HEK293 (cell line): ENCODE measurements at regions not wholly inside any gene's neighbourhood (a gene's known extent, or its start where the extent isn't known, plus 50 kb on each side); places are given as distances from the start of the nearest gene placed in this dataset.

Source experiments
- REST ChIP-seq: fragments of 450-650 bp; formaldehyde crosslinking; IDR thresholded peaks from 2 replicates; pipeline ENCODE4 v1.5.1; 2016; ENCODE audit warnings: missing biosample characterization, missing genetic modification characterization
- ZNF19 ChIP-seq: fragments of 450-650 bp; formaldehyde crosslinking; IDR thresholded peaks from 2 replicates; pipeline ENCODE4; 2016; ENCODE audit warnings: missing biosample characterization, missing genetic modification characterization, low read depth
- ZNF623 ChIP-seq: fragments of 450-650 bp; formaldehyde crosslinking; IDR thresholded peaks from 2 replicates; pipeline ENCODE4 v1.5.1; 2016; ENCODE audit warnings: missing biosample characterization, missing genetic modification characterization
- ZNF707 ChIP-seq: fragments of 450-650 bp; formaldehyde crosslinking; IDR thresholded peaks from 2 replicates; pipeline ENCODE4 v1.5.1; 2016; ENCODE audit warnings: missing biosample characterization, missing genetic modification characterization
- TF ChIP-seq, protein P1 (sequence below): fragments of 450-650 bp; formaldehyde crosslinking; IDR thresholded peaks from 2 replicates; pipeline ENCODE4 v1.5.1; 2016; ENCODE audit warnings: missing biosample characterization, missing genetic modification characterization

- TF ChIP-seq, protein P1, sequence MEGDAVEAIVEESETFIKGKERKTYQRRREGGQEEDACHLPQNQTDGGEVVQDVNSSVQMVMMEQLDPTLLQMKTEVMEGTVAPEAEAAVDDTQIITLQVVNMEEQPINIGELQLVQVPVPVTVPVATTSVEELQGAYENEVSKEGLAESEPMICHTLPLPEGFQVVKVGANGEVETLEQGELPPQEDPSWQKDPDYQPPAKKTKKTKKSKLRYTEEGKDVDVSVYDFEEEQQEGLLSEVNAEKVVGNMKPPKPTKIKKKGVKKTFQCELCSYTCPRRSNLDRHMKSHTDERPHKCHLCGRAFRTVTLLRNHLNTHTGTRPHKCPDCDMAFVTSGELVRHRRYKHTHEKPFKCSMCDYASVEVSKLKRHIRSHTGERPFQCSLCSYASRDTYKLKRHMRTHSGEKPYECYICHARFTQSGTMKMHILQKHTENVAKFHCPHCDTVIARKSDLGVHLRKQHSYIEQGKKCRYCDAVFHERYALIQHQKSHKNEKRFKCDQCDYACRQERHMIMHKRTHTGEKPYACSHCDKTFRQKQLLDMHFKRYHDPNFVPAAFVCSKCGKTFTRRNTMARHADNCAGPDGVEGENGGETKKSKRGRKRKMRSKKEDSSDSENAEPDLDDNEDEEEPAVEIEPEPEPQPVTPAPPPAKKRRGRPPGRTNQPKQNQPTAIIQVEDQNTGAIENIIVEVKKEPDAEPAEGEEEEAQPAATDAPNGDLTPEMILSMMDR (tag by site-specific recombination), result no peak
- TF ChIP-seq ZNF707 (tag by site-specific recombination) (no peak), ZNF623 (tag by site-specific recombination) (no peak), REST (tag by site-specific recombination) (no peak), ZNF19 (tag by site-specific recombination) (no peak)
These were observed 66.7 kb upstream of the RBM19 start for GRCh38 chr12:114032801-114033200.
